RWPE2 (cell line): ENCODE measurements at regions not wholly inside any gene's neighbourhood (a gene's known extent, or its start where the extent isn't known, plus 50 kb on each side); places are given as distances from the start of the nearest gene placed in this dataset.

Source experiments
- ATAC-seq: fragments of 200-7000 bp; cut with Tn5 transposase; 3 replicates; pipeline ENCODE4 v1.9.1; 2021; ENCODE audit warnings: low read depth
- DNase-seq: peaks from one replicate; pipeline ENCODE4 v3.0.0-alpha.2; 2020; ENCODE audit warnings: low spot score
- H3K27ac ChIP-seq: fragments of 450-650 bp; 2 replicates; pipeline ENCODE4 v1.5.1; 2017; ENCODE audit warnings: mild to moderate bottlenecking; ENCODE audit not compliant: poor library complexity, severe bottlenecking
- H3K27me3 ChIP-seq: fragments of 250-450 bp; sonication (Bioruptor Pico); 2 replicates; pipeline ENCODE4 v1.5.1; 2021; ENCODE audit warnings: mild to moderate bottlenecking, moderate library complexity; ENCODE audit not compliant: insufficient read depth, poor library complexity, severe bottlenecking
- H3K36me3 ChIP-seq: fragments of 250-450 bp; sonication (Bioruptor Pico); 2 replicates; pipeline ENCODE4 v1.5.1; 2020; ENCODE audit warnings: low read depth, mild to moderate bottlenecking, moderate library complexity
- H3K4me1 ChIP-seq: fragments of 250-450 bp; sonication (Bioruptor Pico); 2 replicates; pipeline ENCODE4 v1.5.1; 2021; ENCODE audit warnings: mild to moderate bottlenecking, moderate library complexity; ENCODE audit not compliant: insufficient read depth, poor library complexity, severe bottlenecking
- H3K4me3 ChIP-seq: fragments of 250-450 bp; sonication (Bioruptor Pico); 2 replicates; pipeline ENCODE4 v1.5.1; 2021; ENCODE audit warnings: mild to moderate bottlenecking, moderate library complexity; ENCODE audit not compliant: severe bottlenecking
- H3K9me3 ChIP-seq: fragments of 250-450 bp; sonication (Bioruptor Pico); 2 replicates; pipeline ENCODE4 v1.5.1; 2021; ENCODE audit warnings: mild to moderate bottlenecking, moderate library complexity; ENCODE audit not compliant: severe bottlenecking
- TF ChIP-seq, protein P1 (sequence below): fragments of 450-650 bp; IDR thresholded peaks from one replicate; pipeline ENCODE4 v1.5.1; 2017; ENCODE audit warnings: mild to moderate bottlenecking, moderate library complexity; ENCODE audit not compliant: poor library complexity, severe bottlenecking

DNA sequence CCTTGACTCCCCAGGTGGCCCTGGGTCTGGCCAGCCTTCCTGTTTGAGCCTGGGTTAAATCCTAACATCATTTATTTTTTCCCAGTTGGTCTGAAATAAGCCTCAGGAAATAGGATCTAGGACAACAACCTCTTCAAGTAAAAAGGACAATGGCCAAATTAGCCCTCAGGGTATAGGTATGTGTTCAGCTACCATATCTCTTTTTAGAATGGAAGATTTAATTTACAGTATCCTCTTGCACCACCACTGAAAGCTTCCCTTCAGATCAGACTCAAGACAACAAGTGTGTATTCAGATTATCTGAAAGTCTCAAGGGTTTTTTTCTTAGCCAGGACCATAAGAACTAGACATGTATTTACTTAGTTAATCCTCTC, 61.6 kb upstream of the CXCR4 start:
- Histone ChIP-seq H3K4me1 (no peaks in the 10 kb centered on the region), H3K27me3 (no peaks in the 10 kb centered on the region), H3K4me3 (no peak overlapping the region), H3K27ac (no peak overlapping the region), H3K9me3 (no peaks in the 10 kb centered on the region), H3K36me3 (no peaks in the 10 kb centered on the region)
- ATAC-seq (no peak), DNase-seq (no peak)
- TF ChIP-seq, protein P1, sequence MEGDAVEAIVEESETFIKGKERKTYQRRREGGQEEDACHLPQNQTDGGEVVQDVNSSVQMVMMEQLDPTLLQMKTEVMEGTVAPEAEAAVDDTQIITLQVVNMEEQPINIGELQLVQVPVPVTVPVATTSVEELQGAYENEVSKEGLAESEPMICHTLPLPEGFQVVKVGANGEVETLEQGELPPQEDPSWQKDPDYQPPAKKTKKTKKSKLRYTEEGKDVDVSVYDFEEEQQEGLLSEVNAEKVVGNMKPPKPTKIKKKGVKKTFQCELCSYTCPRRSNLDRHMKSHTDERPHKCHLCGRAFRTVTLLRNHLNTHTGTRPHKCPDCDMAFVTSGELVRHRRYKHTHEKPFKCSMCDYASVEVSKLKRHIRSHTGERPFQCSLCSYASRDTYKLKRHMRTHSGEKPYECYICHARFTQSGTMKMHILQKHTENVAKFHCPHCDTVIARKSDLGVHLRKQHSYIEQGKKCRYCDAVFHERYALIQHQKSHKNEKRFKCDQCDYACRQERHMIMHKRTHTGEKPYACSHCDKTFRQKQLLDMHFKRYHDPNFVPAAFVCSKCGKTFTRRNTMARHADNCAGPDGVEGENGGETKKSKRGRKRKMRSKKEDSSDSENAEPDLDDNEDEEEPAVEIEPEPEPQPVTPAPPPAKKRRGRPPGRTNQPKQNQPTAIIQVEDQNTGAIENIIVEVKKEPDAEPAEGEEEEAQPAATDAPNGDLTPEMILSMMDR, result no peak

DNA sequence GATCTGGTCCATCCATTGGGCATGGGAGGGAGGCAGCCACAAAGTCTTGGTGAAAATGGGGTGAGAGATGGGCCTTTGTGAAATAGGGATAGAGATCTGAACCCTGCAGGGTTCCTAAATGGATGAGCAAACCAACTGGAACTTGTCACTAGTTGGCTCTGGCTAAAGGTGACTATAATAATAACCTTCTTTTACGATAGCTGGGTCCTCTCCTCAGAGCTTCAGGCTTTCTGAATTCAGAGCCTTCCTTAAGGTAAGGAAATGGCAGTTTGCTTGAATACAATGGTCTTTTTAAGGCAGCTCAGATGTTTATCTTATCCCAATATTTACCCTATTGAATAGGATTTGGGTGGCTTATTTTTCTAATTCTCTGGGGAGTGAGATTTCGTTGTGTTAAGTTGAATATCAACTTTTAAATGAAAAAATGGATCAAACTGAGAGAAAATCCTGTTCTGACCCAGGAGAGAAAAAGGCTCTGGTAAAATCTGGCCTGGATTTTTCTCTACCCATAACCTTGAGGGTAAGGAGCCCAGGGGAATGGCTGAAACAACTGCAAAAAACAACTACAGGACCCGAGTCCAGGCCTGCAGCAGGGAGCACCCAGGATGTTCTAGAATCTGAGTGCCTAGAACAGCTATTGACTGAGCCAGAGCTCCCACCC, 61.1 kb upstream of the CXCR4 start:
- TF ChIP-seq, protein P1, result no peak
- Histone ChIP-seq H3K4me1 (no peaks in the 10 kb centered on the region), H3K36me3 (no peaks in the 10 kb centered on the region), H3K9me3 (no peaks in the 10 kb centered on the region), H3K4me3 (no peak overlapping the region), H3K27ac (no peak overlapping the region), H3K27me3 (no peaks in the 10 kb centered on the region)
- no peak for DNase-seq
- no peak for ATAC-seq

GRCh38 chr2:136175868-136176267, 57.9 kb upstream of the CXCR4 start:
- Histone ChIP-seq H3K9me3 (no peaks in the 10 kb centered on the region), H3K36me3 (no peaks in the 10 kb centered on the region), H3K4me1 (no peaks in the 10 kb centered on the region), H3K4me3 (no peak overlapping the region), H3K27ac (no peak overlapping the region), H3K27me3 (no peaks in the 10 kb centered on the region)
- ATAC-seq (no peak), DNase-seq (no peak)
- TF ChIP-seq, protein P1, result no peak

GRCh38 chr2:136175466-136175865, 57.5 kb upstream of the CXCR4 start:
- Histone ChIP-seq H3K27ac (no peak overlapping the region), H3K27me3 (no peaks in the 10 kb centered on the region), H3K4me3 (no peak overlapping the region), H3K4me1 (no peaks in the 10 kb centered on the region), H3K9me3 (no peaks in the 10 kb centered on the region), H3K36me3 (no peaks in the 10 kb centered on the region)
- TF ChIP-seq, protein P1, result no peak
- ATAC-seq (no peak), DNase-seq (no peak)

GRCh38 chr2:136173126-136173525, 55.2 kb upstream of the CXCR4 start:
- no peak for ATAC-seq
- no peaks in the 10 kb centered on the region for H3K9me3 ChIP-seq
- DNase-seq, result no peak

More at GRCh38 chr2:136173126-136173525, 55.2 kb upstream of the CXCR4 start:
- H3K4me1 ChIP-seq, result no peaks in the 10 kb centered on the region
- H3K27me3 ChIP-seq, result no peaks in the 10 kb centered on the region
- H3K4me3 ChIP-seq, result no peak overlapping the region
- H3K36me3 ChIP-seq, result no peaks in the 10 kb centered on the region
- TF ChIP-seq, protein P1, result no peak
- H3K27ac ChIP-seq, result no peak overlapping the region
